HG02870 (cell line): ENCODE measurements at regions not wholly inside any gene's neighbourhood (a gene's known extent, or its start where the extent isn't known, plus 50 kb on each side); places are given as distances from the start of the nearest gene placed in this dataset.

ENCODE experiments used
- ATAC-seq: cut with Tn5 transposase; IDR thresholded peaks from one replicate; pipeline ENCODE4 v1.9.1; 2021; ENCODE audit warnings: mild to moderate bottlenecking, moderate library complexity; ENCODE audit not compliant: unreplicated experiment

DNA sequence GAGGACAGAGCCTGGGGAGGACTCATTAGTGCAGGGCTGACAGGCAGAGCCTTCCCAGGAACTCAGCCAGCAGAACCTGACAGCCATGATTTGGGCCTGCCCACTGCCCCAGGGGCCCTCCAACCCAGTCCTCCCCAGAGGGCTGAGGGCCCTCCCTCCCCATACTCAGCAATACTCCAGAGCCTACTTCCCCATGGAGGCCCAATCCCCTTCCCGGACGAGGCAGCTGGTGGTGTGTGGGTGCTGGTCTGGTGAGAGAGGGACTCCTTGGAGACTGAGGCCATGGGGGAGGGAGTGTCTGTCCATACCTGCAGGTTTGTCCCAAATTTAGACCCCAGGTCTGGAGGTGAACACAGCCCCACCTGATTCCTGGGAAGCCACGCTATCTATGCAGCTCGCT, 120.9 kb upstream of the MLN start:
- ATAC-seq, result no peak

DNA sequence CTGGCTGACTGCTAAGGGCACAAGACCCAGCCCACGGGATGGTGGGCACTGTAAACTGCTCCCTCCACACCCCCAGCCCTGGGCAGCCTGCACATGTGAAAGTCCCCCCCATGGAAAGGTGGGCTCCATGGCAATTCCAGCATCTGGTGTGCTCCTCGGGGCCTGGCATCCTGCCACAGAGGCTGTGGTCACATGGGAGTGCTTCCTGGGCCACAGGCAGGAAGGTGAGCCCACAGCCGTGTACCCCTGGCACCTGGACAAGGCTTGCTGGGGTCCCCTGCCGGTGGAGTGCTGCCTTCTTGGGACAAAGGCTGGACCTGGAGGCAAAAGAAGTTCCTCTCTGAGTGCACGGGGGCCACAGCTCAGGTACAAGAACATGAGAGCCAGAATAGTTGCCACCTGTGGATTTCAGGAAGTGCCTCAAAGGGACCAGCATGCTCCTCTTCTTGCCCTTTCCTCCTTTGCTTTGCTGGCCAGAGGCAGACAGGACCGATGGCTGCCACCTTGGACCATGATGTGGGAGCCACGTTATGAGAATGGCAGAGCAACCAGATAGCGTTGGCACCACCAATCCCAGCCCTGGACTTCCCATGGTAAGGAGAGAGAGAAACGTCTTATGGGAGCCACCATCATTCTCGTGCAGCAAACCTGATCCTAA, 120.2 kb upstream of the MLN start:
- no peak for ATAC-seq

DNA sequence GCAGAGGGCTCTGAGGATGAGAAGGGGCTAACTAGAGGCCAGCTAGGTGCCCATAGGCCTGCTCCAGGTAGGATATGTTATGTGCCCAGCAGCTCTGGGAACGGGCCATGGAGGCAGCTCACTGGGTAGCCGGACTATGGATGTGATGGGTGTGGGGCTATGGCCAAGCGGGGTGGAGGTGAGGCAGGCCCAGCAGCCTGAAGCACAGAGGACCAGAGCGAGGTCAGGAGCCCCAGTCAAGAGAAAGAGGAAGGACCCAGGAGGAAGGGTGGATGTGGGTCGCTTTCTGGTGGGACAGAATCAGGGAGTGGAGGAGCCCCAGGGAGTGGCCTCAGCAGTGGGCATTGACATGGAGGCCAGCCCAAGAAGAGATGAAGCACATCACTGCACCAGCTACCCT, 117.9 kb upstream of the MLN start:
- no peak for ATAC-seq

DNA sequence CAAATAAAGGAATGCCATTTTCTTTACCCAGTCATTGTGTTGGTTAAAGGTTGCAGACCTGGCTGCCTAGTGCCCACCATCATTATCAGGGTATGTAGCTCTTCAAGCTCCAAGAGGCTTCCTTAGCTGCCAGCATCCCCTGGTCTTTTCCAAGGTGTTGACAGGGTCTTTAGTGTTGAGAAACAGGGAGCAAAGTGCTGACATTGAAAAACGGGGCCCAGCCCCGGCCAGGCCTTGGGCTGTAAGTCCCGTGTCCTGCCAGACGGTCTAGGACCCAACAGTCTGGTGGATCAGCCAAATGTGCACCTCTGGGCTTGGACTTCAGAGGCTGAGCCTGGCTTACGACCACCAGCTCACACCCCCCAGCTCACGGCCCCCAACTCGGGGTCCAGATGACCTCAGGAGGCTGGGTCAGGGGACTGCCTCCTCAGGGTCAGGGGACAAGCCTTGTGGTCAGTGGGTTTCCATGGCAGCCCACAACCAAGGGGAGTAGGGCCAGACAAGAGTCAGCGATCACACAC, 114.4 kb upstream of the MLN start:
- ATAC-seq, result no peak

DNA sequence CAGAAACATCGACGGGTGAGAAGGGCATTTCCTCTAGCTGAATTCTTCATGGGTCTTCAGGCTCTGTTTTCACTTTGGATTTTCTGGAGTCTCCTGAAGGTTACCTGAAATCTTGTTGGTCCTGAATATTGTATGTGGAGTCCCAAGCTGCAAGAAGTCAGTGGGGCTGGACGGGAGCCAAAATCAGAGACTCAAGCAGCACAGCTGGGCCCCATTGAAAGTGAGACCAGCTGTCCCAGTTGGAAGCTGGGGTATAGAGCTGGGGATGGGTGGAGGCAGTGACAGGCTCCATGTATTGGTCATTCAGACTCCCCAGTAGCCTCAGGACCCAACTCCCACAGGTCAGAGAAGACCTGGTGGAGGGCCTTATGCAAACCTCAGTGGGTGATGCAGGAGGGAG, 111.3 kb upstream of the MLN start:
- ATAC-seq, result no peak

DNA sequence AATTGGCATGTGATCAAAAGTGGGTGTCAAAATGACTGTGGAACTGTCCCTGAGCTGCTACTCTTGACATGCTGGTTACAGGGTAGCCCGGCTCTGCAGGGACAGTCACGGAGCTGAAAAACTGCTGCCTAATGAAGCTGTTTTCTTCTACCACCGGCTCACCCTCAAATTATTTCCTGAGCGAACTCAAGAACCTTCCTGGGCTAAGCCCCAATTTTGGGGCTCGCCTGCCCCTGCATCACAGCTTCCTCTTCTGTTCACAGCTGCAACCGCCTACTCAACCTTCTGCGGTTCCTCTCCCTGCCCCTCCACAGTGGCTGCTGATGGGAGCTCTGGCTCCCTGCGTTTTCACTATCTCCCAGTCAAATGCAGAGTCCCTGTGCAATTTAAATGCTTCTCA, 110.8 kb upstream of the MLN start:
- ATAC-seq, result no peak

DNA sequence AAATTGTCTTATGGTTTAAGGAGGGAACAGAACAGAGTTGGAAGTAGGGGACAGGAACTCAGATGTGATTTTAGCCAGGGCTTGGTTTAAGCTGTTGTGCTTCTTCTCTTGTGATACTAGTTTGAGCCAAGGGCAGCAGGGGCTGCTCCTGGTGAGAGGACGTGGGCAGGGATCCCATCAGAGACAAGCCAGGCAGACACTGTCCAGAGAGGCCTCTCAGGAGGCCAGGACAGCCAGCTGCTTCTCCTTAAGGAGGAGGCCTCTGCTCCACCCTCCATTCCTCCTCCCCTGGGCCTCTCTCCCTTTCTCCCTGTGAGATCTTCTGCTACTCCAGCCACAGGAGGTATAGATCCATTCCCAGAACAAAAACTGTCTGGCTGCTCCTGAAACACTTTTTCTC, 108.4 kb upstream of the MLN start:
- ATAC-seq, result no peak

DNA sequence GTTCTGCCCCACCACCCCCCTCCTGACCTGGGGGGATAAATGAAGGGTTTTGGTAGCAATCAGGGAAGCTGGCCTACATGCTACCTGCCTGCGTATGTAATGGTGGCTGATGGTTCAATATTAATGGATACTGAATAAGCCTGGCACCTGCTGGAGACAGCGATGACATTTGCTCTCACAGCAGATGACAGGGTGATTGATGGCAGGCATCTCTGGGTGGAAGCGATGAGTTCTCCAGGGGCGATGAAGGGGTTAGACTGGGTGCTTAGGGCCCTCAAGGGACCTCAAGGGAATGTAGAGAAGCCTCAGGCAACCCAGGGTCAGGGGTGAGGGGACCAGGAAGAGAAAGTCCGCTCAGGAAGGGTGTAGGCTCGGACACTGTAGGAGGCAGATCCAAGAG, 107.7 kb upstream of the MLN start:
- ATAC-seq, result no peak

DNA sequence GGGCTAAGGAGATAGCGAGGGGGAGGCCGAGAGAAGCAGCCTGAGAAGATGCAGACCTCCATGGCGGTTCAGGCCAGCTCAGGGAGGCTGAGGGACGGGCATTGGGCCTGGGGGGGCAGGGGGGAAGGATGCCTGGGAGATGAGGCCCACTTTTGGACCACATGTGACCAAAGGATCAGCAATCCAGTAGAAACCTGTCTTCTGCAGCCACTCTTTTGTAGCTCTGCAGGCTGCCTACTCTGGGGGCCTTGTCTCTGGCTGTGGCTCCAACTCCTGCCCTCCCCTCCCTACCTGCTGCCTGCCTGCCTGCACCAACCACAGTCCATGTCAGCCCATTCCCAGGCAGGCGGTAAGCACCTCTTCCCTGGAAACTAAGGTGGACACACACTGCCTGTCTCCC, 106.8 kb upstream of the MLN start:
- ATAC-seq, result no peak

DNA sequence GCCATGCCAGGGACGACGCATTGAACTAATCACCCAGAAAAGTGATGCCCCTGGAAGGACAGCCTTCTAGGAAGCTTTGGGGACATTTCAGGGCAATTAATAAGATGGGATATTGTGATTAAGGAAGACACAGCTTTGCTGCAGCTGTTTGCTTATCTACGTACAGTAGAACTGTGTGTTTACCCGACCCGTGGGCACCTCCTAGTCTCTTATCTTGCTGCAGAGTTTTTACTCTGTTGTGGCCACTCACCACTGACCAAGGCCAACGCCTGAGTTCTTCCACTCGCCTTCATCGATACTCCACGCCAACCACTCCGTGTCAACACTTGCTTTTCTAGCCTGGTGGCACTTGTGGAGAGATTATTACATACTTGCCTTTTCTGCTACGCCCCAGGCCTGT, 105.9 kb upstream of the MLN start:
- ATAC-seq, result no peak

DNA sequence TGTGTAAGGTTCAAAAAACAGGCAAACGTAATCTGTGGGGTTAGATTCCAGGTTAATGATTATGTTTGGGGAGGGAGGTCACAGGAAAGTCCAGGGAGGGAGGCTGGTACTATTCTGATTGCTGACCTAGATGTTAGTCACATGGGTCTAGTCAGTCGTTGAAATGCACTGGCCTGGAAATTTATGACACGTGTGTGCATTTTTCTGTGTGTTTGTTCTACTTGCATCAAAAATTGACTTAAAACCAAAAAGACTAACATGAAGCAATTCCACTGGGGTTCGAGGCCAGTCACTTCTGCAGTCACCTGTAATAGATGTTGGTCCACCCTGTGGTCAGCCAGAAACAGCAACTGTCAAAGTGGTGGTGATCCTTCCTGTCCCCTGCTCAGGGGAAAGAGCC, 104.2 kb upstream of the MLN start:
- no peak for ATAC-seq

DNA sequence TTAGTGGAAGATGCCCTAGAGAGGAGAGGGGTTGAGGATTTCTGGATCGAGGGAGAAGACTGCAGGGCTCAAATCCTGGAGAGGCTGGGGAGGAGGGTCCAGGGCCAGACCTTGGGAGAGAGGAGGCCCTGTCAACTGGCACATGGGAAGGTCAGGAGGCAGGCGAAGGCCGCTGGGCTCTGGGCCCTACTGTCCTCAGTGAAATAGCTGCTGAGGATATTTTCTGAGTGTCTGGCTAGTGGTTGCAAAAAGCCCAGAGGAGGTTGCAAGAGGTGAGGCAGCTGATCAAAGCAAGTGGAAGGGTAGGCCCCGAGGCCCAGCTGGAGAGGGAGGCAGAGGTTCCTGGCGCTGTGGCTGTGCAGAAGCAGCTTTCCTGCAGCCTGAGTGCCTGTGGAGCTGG, 103.4 kb upstream of the MLN start:
- ATAC-seq, result no peak

DNA sequence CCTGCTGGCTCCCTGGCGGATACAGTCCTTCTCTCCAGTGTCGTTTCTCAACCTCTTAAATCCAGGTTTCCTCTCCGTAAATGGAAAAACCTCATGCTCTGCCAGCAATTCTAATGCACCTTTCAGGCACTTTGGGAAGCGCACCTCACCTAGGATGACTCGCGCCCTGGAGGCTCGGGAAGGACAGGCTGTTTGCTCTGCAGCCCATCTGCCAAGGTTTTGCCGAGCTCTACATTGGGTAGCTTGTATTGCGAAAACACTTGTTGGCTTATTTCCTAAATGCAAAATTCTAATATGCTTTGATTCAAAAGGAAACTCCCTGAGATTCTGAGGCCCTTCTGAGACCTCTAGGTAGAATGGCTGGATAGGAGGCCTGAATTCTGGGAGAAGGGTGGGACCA, 102.6 kb upstream of the MLN start:
- no peak for ATAC-seq

DNA sequence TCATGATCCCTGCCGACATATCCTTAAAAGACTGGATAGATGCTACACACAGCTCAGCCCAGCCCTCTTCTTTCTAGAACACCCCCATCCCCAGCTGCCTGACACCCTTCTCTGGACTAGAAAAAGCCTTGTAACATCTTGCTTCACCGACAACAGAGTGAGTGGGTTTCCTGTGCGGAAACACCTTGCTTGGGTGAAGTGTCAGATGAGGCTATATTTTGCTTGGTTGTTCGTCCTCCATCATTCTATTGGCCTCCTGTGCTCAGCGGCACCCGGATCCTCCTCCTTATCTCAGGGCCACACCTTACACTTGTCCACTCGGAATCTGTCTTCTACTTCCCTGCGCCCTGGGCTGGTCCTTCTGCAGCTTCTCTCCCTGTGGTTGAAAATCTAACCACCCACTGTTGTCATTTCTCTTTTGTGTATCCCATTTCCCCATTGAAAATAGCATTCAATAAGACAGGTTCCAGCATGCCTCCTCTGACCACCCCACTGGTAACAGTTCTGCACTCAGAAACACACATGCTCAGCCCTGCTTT, 101.3 kb upstream of the MLN start:
- ATAC-seq, result peak; percentile 26

DNA sequence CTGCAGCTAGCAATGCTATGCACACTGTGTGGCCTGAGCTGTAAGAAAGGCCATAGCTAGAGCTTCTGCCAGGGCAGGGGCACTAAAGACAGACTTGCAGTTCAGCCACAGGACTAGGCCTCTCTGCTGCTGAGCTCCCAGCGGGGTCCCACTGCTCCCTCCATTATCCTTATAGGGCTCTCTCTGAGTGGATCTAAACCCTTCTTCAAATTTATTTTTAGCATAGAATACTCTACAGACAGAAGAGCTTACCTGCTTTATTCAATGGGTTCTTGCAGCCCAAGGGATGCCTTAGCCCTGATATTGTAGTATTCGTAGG, 100.9 kb upstream of the MLN start:
- no peak for ATAC-seq

DNA sequence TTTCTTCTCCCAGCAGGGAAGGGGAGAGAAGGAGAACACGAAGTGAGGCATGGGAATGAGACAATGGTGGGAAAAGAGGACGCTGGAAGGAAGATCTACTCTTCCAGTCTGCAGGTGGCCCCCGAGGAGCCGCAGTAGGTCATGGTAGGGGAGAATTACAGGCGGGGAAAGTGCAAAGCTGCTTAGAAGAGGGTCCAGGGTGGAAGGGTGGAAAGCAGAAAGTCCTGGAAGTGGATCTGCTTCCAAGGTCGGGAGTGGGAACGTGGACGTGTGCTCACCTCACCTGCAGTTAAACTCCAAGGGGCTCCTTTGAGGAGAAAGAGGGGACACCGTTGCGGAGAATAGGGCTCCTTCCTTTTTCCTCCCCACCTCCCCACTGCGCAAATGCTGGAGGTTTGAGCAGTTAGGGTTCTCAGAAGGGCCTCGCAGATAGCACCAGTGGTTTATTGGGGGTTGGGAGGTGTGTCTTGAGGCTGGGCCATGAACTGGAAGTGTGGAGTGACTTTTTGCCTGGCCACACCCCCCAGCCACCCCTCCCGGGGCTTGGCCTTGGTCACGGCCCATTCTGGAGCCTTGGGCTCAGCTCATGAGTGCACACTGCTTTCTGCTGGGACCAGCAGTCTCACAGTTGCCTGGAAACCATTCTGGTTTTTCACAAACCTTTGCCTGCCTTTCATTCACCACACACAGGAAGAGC, 100.4 kb upstream of the MLN start:
- ATAC-seq, result peak; percentile 73

DNA sequence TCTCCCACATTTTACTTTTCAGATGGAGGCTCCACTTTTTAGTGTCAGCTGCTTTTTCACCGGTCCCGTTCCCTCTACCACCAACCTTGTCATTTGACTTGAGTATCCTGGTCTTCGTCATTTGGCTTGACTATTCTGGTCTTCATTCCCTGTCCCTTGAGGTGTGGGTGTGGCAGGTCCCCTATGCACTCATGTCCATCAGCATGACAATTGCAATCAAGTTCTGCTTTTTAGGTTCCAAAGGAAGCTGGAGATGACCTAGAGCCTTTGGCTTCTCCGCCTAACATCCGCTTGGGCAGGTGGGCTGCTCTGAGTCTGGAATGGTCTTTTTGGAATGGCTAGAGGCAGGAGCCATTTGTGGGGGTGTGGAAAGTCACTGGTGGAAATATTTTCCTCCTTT, 99.8 kb upstream of the MLN start:
- no peak for ATAC-seq

DNA sequence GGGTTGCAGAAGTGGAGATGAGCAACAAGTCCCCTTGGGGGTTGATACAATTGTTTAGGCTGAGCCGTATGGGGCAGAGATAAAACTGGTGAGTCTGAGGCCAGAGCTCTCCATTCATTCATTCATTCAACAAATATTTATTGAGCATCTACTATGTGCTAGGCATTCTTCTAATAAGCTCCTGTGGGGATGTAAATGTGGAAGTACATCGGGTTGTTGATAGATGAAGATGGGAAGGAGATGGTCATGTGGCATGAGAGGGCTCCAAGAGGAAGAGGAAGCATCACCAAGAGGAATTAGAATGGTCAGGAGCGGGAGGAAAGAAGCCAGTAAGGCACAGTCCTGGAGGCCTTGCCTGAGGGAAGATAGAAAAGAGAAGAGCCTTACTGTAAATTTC, 98.7 kb upstream of the MLN start:
- ATAC-seq, result no peak

DNA sequence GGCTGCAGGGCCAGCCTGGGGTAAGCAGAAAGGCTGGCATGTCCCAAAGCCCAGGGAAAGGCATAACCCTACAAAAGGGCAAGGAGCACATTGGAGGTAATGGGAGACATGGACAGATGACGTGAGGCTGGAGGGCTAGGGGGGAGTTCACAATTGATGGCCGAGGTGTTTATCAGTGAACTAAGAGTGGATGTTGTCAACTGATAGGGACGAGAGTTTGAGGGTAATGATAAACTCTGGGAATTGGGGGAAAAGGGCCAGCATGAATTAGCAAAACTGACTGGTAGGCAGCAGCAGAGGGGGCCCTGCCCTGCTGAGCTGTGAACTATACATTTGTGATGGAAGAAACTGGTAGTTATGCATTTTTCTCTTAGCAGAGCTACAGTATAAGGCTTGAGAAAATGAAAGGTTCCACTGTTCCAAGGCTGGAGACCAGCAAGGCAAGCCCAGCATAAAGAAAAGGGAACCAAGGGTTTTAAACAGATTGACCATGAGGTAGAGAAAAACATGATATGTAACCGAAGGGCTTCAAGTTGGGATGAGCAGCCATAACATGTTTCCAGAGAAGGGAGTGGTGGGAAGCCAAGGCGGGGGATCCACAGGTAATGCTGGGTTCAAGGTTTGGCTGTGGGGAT, 98.1 kb upstream of the MLN start:
- ATAC-seq, result no peak

DNA sequence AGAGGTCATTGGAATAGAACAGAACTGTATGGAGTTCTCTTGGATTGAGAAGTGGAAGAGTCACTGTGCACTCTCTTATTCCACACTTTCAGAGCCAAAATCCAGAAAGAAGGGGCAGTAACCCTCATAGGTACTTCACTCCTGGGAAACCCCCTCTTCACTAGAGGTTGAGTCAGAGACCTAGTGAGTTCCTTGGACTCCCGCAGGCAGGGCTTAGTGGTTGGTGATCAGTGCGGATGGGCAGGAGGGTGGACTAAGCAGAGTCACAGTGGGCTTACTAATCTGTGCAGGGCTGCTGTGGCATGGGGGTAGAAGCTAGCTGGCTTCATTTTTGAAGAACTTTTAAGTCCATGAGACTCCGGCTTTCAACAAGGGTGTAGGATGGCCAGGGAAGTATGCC, 95.0 kb upstream of the MLN start:
- ATAC-seq, result no peak

DNA sequence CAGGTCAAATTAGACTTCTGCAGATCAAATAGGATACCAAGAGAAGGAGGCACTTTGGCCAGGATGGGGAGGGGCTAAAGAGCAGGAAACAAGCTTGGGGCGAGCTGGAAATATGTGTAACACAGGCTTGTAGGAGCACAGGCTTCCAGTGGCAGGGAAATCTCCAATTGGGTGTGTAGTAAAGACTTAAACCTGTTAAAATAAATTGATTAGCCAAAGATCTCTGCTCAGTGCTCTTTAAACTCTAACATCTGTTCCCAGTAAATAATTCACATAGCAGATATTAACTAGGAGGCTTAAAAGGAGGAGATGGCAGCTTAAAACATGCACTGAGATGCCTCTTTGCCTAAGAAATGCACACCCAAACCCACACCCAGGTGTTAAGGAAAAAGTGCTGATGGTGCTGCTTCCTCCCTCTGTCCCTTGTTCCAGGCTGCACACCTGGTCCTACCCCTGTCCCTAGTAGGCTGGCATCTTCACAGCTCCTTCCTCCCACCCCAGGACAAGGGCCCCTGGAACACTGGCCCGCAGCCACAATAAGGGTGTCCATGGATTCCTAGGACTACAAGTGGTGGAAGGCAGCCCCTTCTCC, 93.5 kb upstream of the MLN start:
- no peak for ATAC-seq
